ENCODE measurements at regions not wholly inside any gene's neighbourhood (a gene's known extent, or its start where the extent isn't known, plus 50 kb on each side); places are given as distances from the start of the nearest gene placed in this dataset.

DNA sequence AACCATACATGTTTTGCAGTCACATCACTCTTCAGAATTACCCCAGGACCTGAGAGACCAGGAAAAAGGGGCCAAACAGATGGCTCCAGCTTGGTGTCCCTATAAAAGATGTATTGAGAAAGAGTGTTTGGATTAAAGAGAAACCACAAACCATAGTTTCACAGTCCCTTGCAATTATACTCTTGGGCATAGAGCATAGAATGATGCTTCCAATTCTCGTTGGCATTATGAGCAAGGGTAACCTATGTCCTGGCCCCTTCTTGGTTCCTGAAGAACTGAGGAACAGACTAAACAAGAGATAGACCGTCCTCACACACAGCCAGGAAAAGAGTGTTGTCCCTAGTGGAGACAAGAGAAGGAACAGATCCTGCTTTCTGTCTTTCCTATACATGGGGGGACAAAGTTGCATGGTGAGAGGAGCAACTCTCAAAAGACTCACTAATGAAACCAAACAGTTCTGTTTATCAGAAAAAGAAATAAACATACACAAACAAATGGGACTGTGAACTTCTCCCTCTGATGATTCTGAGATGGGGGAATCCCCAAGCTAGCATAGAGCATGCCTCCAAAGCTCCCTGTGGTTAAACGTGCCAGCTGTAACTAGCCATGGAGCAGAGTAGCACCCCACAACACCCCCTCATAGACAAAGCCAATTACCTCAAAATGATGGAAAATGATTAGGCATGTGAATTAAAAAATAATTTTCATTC is 908.6 kb downstream of the NTRK3 start:
- no peak for DNase-seq

DNA sequence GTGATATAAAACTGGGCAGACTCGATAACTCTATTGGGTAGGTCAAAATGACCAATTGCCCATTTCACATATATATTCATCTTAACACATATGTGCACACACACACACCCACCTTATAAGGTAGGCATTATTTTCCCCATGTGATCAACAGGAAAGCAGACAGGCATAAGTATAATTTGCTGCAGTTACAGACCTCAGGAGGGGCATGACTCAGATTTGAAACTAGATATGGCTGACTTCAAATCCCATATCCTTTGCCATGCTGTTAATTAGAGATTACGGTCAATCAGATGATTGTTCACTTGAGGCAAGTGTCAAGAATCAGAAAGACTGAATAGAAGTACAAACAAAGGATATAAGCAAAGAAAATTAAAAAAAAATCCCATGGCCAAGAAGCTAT is 910.6 kb downstream of the NTRK3 start:
- DNase-seq, result no peak

DNA sequence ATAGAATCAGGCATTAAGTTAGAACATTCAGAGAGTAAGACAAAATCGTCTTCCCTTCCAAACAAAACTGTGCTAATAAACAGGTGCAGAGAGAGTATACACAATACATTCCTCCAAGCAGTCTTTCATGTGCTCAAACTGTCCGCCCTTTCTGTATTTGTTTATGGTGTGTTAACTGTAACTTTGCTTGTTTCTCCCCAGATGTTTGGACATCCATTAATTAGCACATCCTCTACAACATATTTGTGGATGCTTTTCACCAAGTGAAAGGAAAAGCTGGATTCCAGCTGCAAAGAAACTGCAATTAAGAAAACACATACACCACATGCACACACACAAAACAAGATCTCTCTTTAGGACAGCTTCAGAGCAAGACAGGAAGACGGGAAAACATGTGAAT is 912.6 kb downstream of the NTRK3 start:
- no peak for DNase-seq

DNA sequence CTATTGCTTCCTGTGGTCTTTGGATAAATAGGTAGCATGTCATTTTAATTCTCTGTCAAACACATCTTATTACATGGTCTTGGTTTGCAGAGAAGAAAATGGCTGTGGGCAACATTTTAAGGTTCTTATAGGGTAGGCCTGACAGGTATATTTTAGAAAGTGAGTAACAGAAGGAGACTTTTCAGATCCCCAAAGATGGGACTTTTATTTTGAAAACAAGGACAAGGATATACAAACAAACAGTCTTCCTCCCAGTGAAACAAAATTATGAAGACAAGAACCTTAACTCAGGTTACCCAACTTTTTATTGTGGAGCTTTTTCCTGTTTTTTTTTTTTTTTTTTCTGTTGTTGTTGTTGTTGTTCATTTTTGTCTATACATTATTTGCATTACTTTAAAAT is 916.2 kb downstream of the NTRK3 start:
- no peak for DNase-seq

DNA sequence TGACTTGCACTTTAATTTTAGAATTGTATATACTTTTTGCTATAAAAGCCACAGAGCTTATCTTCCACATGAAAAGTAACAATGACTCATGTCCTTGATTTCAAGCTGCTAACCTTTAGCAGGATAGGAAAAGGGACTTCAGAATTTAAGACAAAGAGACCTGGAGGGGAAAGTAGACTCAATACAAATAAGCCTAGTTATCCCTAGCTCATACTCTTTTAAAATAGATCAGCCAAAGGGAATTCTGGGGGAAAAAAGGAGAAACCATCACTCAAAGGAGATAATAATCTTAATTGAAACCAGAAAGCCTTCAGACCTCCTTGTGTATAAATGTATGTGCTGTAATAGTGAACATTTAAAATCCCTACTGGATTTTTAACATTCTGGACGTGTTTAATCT is 930.3 kb downstream of the NTRK3 start:
- DNase-seq, result no peak

DNA sequence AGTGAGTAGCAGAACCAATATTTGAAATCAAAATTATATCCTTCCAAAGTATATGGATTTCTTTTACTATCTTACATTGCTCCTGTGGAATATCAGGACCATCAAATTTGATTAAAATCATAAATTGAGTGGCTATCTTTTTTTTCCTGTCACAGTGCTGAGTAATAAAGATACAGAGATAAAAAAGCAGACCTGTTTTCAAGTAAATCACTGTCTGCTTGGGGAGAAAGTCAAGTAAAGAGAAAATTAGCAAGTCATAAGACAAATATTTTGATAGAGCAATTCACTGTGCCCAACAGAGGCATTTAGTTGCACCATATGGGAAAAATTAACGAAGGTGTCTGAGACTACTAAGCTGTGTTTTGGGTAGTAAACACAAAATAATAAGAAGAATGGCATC is 933.7 kb downstream of the NTRK3 start:
- DNase-seq, result no peak

DNA sequence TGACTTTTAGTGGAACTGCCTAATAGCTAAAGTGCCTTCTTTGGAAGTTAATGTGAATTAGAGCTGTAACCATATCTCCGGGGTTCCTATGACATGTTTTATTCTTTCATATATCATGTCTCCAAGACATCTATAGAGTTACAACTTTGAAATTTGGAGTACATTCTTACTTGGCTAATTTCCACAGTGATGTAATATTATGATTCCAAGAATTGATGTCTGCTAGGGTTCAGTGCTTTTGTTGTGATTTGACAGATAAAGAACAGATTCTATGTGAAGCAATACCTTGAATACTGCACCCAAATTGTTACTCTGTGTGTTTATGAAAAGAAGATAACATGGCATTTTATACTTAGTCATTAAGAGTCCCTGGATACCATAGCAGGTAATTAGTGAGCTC is 934.3 kb downstream of the NTRK3 start:
- DNase-seq, result no peak

DNA sequence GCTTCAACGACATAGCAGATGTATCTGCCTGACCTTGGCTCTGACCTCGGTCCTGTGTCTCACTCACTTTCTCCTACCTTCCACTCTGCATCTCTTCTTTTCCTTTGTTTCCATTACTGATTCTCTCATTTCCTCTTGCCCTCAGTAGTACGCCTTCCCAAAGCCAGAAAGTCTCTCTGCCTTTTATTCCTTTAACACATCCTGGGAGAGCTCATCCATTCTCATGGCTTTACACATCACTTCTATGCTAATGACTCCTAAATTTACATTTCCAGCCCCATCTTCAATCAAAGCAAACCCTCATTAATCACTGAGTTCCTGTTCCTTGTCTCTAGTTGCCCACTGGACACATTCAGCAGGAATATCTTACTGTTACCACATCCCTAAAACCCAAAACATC is 938.6 kb downstream of the NTRK3 start:
- no peak for DNase-seq

DNA sequence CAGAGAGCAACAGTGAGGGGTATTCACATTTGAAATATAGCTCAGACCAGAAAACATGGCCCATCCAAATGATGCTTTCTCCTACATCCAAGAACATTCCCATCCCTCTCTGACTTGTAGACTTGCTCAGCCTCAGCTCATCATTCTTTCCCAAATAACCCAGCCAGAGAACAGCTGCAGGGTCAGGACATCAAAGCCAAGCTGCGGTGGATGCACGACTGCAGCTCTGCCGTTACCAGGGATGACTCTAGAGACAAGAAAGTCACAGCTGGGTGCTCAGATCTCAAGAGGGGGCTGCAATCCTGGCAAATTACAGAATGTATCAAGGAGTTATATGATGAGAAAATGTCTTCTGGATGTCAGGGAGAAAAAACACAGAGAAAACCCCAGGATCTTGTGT is 944.3 kb downstream of the NTRK3 start:
- DNase-seq, result no peak

DNA sequence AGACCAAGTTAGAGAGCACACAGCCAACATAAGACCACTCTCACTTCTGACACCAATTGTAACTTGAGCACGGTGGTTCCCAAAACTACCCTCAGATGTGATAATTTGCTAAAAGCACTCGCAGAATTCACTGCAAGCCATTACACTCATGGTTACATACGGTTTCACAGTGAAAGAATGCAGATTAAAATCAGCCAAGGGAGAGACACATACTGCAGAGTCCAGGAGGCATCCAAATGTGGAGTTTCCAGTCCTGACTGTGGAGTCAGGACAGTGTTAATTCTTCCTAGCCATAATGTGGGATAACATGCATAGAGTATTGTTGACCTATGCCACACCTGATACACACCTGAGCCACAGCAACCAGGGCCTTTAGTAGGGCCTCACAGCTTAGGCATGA is 956.4 kb downstream of the NTRK3 start:
- DNase-seq, result no peak

DNA sequence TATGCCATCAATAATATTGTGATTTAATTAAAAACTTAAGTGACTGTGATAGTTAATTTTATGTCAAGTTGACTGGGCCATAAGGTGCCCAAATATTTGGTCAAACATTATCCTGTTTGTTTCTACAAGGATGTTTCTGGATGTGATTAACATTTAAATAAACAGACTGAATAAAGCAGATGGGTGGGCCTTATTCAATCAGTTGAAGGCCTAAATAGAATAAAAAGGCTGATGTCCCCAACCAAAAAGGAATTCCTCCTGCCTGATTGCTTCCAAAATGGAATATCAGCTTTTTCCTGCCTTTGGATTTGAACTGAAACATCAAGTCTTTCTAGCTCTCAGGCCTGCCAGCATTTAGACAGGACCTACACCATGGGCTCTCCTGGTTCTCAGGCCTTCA is 961.7 kb downstream of the NTRK3 start:
- no peak for DNase-seq

DNA sequence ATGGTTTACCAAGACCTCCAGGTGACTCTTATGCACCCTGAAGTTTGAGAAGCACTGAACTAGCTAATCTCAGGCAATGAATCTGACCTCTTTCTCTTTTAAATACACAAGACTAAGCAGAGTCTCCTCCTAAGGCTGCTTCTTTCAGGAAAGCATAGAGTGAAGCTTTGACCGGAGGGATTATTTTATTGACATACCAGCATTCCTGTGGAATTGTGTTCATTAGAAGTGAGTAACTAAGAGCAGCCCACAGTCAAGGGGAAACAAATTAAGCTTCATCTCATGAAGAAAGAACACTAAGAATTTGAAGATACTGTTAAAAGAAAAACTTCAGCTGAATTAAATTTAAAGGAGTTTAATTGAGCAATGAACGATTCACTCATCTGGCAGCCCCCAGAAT is 963.5 kb downstream of the NTRK3 start:
- DNase-seq, result no peak

DNA sequence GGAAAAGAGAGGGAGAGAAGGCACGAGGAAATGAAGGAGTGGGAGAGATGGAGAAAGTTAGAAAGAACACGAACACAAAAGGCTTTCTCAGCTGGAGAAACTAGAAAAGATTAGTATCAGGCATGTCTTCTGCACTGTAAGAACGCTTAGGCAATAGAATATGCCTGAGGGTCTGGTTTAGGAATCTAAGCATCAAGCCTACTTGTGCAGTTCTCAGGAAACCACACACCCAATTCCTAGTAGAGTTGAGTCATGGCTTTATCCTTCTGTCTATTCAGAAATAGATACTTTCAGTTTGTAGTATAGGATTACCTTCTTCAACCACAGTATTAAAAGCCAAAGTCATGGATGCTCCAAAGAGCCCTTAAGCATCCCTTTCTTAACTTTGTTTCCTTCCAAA is 969.4 kb downstream of the NTRK3 start:
- no peak for DNase-seq

DNA sequence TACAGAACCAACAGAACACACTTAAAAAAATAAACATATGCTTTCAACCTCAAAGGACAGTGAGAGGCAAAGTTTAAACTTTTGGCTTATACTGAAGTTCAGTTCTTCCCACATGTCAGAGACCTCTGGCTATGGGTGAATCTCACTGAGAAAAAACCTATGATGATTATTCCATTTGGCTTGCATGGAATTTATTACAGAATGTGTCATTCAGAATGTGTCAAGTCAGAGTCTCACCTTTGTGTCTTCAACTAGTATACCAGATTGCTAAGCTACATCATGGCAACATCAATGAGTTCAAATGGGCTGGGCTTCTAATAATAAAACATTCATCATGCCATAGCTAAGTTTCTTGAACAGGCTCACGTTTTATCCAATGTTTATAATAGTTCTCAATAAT is 987.0 kb downstream of the NTRK3 start:
- DNase-seq, result no peak

DNA sequence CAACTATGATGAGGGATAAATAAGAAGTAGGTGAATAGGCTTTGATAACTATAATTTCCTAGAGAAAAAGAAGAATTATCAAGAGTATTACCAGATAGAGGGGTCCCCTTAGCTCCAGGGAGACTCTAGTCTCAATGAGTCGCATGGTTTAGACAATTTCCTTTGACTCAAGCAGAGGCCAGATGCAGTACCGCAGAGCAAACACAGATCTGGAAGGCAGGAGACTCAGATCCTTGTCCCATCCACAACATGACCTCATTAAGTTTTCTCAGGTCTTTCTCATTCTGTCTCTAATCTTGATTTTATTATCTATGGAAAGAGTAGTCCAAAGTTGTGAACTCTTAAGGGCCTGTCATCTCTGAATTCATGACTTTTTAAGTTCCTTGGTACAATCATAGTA is 987.9 kb downstream of the NTRK3 start:
- DNase-seq, result no peak

DNA sequence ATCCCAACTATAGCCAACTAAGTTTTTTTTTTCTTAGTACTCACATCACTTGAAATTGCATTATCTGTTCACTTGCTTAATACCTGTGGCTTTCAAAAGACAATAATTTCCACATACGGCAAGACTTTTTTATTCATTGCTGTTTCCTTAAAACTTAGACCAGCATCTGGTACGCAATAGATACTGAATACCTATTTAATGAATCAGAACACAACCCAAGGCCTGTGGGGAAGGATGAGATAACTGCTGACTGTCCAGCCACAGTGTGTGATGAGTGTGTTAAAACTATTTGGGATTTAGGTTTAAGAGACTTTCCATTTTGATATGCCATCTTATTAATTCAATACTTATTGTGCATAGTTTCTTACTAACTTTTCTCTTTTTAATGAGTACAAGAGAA is 988.7 kb downstream of the NTRK3 start:
- no peak for DNase-seq

DNA sequence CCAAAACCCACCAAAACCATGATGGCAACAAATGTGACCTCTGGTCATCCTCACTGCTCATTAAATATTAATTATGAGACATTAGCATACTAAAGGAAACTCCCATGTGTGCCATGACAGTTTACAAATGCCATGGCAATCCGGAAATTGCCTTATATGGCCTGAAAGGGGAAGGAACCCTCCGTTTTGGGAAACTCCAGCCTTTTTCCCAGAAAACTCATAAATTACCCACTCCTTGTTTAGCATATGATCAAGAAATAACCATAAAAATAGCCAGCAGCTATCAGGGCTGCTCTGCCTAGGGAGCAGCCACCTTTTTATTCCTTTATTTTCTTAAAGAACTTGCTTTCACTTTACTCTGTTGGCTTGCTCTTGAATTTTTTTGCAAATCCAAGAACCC is 992.7 kb downstream of the NTRK3 start:
- DNase-seq, result no peak

DNA sequence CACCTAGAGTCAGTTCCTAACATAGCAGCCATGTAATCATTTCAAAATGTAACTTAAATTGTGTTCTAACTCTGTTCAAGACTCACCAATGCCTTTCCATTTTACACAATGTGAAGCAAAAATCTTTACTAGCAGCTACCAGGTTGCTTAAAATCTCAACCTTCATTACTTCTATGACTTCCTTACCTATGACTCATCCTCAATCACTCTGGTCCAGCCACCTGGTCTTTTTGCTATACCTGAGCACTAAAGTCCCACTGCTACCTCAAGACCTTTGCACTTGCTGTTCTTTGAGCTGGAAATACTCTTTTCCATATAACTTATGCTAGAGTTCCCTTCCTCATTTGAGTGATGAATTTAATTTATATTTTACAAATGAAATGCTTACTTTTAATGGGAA is 993.2 kb downstream of the NTRK3 start:
- DNase-seq, result no peak

DNA sequence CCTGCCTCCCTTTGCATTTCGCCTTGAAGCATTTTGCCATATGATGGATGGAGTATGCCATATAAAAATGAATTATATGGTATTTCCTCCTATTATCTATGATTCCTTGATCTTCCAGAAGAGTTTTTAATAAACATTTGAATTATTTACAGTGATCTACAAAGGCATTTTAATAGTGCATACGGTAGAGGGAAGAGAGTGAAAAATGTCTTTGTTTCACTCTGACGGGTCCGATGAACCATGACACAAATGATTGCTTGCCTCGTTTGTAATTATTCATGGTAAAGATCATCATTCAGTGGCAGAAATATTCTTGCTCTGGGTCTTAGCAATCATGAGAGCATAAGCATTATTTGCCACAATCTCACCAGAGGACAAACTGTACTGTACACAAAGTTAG is 1010.9 kb downstream of the NTRK3 start:
- DNase-seq, result no peak

DNA sequence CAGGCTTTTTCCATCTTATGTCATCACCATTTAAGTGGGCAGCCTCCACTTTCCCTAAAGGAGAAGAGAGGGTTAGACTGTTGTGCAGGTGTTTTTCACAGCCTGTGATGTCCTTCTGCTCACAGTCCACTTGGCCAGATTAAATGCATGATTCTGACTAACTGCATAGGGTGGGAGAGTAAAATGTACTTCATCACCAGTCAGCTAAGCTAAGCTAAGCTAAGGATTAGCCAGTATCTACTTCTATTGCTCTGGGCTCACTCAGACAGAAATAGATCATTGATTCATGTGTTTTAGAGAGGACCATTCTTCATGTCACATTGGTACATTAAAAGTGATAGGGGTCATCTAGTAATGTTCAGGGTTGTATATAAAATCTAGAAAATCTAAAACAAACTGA is 1013.1 kb downstream of the NTRK3 start:
- no peak for DNase-seq

DNA sequence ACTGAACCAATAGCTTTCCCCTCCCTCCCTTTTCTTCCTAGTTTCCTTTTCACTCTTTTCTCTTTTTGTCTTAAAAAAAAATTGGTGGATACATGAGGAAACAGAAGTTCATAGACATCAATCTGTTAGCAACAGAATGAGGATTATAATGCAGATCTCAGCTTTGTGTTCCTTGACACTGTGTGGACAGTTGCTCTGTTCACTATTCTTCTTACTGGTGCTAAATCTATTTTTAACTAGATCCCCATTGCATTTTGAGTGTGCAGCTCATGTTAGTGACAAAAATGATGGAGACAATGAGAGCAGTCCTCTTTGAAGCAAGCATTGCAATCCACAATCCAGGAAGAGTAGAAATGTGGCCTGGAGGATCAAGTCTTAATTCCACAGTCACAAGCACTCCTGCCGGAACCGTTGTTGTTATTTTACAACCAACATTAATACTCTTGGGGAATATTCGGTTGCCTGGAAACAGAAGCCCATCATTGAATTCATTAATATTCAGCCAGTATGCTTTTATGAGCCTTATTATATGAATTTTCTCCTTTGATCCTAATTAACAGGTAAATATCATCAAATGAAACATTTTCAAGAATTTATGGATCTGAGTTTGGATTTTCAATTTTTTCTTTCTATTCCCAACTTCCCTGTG is 1016.8 kb downstream of the NTRK3 start:
- DNase-seq, result no peak

DNA sequence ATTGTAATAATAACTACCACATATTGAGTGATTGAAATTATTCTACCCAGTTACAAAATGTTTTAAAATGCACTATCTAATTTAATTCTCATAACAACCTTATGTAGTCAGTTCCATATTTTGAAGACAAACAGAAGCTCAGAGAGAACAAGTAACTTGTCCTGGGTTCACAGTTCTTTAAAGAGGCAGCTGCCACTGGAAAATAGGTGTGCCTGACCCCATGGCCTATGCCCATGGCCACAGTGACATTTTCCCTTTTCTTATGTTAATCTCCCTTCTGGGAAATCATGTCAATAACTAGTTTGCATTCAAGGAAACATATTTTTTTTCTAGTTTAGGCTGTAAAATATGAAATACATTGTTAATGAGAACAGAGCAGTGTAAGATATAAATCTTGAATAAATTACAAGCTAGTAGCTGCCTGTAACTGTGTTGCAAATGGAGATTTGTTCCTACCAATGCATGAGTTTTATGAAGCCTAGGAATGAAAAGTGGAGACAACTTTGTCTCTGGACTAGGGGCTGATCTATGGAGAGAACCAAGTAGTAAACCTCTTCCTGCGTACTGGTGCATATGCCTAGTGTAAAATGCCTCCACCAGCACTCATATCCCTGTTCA is 1018.0 kb downstream of the NTRK3 start:
- no peak for DNase-seq

DNA sequence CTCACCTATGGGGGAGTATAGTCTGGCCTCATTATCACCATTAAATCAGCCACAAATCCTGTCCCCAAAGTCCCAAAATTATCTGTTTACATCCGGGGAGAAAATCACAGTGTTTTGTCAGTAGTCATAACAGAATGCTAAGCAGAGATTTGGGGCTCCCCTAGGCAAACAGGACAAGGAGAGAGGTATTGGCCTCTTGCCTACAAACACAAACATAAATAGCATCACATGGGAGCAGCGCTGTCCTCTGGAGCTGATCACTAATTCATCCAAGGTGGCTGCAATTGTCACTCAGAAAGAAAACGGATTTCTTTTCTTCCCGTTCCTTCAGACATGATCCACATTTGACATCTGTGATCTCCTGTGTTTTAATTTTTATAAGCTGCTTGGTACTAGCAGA is 1028.1 kb downstream of the NTRK3 start:
- no peak for DNase-seq

DNA sequence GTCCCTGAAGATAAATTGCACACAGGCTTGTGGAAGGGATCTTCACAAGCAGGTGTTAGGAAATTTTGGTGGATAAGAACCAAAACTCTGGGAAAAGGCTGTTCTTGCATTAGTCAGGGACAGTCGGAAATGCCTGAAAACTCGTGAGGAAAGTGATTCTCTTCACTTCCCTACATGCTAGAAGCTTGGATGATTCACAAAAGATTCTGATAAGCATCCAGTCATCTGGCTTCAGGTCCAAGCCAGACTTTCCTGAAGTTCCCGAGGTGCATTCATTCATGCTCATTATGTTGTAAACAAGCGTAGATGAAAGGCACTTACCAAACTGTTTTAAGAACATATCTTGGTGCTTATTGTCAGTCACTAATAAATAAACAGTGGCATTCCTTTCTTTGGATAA is 1028.7 kb downstream of the NTRK3 start:
- DNase-seq, result no peak

DNA sequence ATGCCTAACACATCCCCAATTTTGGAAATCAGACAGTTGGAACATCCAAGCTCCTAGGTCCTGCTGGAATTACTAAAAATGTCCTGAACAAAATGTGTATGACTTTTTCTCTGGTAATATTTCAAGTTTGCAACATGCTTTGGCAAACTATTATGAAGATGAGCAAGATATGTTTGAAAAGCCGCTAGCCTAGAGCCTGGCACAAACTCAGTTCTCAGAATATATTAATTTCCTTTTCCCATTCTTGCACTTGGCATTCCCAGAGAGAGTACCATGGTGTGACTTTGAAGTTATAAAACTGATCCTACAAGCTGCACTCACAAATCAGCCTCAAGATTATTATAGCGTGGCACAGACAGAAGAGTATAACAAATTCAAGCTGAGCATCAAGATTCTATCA is 1031.1 kb downstream of the NTRK3 start:
- no peak for DNase-seq

Measured in stimulated activated CD4-positive, alpha-beta T cell treated with anti-CD3 and anti-CD28 coated beads, Interleukin-4, amount 100 ng/mL, for 24 hours (primary cell).